Tibial nerve (tissue), 3 donors: ENCODE measurements at regions not wholly inside any gene's neighbourhood (a gene's known extent, or its start where the extent isn't known, plus 50 kb on each side); places are given as distances from the start of the nearest gene placed in this dataset.

Experiments
- POLR2A ChIP-seq, 2 donors: fragments of 450-650 bp; IDR thresholded peaks; one replicate each; pipeline ENCODE4 v1.6.1; 2017; ENCODE audit warnings: antibody characterized with exemption in 2 of 2, mild to moderate bottlenecking in 2 of 2, moderate library complexity in 2 of 2
- TF ChIP-seq, protein P1 (sequence below), 5 experiments: fragments of 200-600 bp in 3 of 5; fragments of 450-650 bp in 2 of 5; sonication (generic) in 3 of 5; IDR thresholded peaks; one replicate each; pipeline ENCODE4 v1.5.1; 2016 to 2019; ENCODE audit warnings: antibody characterized with exemption in 5 of 5, mild to moderate bottlenecking in 3 of 5, moderate library complexity in 2 of 5

- TF ChIP-seq, protein P1, sequence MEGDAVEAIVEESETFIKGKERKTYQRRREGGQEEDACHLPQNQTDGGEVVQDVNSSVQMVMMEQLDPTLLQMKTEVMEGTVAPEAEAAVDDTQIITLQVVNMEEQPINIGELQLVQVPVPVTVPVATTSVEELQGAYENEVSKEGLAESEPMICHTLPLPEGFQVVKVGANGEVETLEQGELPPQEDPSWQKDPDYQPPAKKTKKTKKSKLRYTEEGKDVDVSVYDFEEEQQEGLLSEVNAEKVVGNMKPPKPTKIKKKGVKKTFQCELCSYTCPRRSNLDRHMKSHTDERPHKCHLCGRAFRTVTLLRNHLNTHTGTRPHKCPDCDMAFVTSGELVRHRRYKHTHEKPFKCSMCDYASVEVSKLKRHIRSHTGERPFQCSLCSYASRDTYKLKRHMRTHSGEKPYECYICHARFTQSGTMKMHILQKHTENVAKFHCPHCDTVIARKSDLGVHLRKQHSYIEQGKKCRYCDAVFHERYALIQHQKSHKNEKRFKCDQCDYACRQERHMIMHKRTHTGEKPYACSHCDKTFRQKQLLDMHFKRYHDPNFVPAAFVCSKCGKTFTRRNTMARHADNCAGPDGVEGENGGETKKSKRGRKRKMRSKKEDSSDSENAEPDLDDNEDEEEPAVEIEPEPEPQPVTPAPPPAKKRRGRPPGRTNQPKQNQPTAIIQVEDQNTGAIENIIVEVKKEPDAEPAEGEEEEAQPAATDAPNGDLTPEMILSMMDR (IDR thresholded peaks at IDR 0.05) = no peak
- TF ChIP-seq POLR2A (IDR thresholded peaks at IDR 0.05) = no peak
Observed at GRCh38 chr2:111620281-111620680, 263.7 kb downstream of the ANAPC1 start.
